ENCODE measurements at regions not wholly inside any gene's neighbourhood (a gene's known extent, or its start where the extent isn't known, plus 50 kb on each side); places are given as distances from the start of the nearest gene placed in this dataset.
A peak's percentile ranks its signal among the peaks of the same experiment; 100 is the strongest.
"Not testable (repeated sequence)": the region's sequence is repeated elsewhere in the genome, so short reads cannot be mapped to it uniquely, and the experiment has no call there.

DNA sequence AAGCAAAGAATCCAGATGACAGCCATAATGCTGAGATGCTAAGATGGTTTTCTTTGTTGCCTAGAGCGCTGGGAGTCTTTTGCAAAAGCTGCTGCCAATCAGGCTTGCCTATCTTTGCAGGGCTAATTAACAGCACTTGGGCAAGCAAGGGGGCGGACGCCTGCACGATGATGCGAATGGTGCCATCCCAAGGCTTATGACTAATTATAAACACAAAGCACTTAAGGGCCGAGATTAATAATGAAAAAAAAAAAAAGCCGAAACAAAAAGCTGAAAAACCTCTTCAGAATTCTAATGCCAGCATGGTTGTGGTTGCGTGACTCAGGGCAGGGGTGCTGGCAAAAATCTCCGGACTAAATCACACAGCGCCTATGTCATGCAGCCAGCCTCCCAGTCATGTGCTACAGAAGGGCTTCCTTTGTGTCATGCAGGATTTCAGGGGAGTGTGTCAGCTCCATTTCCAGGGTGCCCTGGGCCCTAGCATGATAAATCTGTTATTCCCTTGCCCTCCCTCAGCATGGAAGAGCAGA lies 185.0 kb upstream of the ANKRD28 start:
- H3K4me3 ChIP-seq (replicated peaks; ENCODE audit: low read depth, low read length): no peak overlapping the region
- TF ChIP-seq, protein P1, sequence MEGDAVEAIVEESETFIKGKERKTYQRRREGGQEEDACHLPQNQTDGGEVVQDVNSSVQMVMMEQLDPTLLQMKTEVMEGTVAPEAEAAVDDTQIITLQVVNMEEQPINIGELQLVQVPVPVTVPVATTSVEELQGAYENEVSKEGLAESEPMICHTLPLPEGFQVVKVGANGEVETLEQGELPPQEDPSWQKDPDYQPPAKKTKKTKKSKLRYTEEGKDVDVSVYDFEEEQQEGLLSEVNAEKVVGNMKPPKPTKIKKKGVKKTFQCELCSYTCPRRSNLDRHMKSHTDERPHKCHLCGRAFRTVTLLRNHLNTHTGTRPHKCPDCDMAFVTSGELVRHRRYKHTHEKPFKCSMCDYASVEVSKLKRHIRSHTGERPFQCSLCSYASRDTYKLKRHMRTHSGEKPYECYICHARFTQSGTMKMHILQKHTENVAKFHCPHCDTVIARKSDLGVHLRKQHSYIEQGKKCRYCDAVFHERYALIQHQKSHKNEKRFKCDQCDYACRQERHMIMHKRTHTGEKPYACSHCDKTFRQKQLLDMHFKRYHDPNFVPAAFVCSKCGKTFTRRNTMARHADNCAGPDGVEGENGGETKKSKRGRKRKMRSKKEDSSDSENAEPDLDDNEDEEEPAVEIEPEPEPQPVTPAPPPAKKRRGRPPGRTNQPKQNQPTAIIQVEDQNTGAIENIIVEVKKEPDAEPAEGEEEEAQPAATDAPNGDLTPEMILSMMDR (IDR thresholded peaks at IDR 0.05; ENCODE audit: low read length, missing control alignments): no peak
- DNase-seq (ENCODE audit: low read depth): peak; percentile 83

DNA sequence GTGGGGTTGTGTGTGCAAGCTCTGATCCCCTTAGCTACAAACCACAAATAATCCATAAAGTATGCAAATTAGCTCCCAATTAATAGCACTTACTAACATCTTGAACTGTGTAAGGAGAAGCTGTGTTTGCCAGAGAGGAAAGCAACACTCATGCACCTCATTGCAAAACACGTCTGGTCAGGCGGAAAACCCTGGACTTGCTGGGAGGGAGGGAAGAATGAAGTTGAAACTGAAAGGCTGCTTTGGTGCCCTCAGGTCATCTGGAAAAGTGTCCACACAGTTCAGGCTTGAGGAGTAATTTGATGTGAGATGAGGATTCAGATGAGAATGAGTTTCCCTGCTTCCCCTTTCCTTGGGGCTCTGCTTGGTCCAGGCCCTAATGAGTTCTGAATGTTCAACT lies 185.5 kb upstream of the ANKRD28 start:
- peak; percentile 70 for DNase-seq (ENCODE audit: low read depth)
- TF ChIP-seq, protein P1 (IDR thresholded peaks at IDR 0.05; ENCODE audit: low read length, missing control alignments): no peak
- no peak overlapping the region for H3K4me3 ChIP-seq (replicated peaks; ENCODE audit: low read depth, low read length)

DNA sequence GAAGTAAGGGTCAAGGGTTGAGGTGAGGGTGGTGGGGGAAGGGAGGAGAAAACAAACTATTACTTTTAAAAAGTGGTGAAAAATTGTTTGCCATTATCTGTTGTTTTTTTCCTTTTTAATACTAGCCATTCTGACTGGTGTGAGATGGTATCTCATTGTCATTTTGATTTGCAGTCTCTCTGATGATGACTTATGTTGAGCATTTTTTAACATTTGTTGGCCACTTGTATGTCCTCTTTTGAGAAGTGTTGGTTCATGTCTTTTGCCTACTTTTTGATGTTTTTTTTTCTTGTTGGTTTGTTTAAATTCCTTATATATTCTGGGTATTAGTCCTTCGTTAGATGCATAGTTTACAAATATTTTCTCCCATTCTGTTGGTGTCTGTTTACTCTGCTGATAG lies 185.9 kb upstream of the ANKRD28 start:
- no peak for DNase-seq (ENCODE audit: low read depth)
- H3K4me3 ChIP-seq (replicated peaks; ENCODE audit: low read depth, low read length): no peak overlapping the region
- TF ChIP-seq, protein P1 (IDR thresholded peaks at IDR 0.05; ENCODE audit: low read length, missing control alignments): no peak

DNA sequence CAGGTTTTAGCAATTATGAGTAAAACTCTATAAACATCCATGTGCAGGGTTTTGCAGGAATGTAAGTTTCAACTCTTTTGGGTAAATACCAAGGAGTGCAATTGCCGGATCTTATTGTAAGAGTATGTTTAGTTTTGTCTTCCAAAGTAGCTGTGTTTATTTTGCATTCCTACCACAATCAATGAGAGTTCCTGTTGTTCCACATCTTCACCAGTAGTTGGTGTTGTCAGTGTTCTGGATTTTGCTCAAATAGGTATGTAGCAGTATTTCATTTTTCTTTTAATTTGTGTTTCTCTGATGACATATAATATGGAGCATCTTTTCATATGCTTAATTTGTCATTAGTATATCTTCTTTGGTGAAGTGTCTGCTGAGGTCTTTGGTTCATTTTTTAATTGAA lies 185.1 kb upstream of the GALNT15 start:
- no peak overlapping the region for H3K4me3 ChIP-seq (replicated peaks; ENCODE audit: low read depth, low read length)
- TF ChIP-seq, protein P1 (IDR thresholded peaks at IDR 0.05; ENCODE audit: low read length, missing control alignments): peak; percentile 51
- peak; percentile 22 for DNase-seq (ENCODE audit: low read depth)

DNA sequence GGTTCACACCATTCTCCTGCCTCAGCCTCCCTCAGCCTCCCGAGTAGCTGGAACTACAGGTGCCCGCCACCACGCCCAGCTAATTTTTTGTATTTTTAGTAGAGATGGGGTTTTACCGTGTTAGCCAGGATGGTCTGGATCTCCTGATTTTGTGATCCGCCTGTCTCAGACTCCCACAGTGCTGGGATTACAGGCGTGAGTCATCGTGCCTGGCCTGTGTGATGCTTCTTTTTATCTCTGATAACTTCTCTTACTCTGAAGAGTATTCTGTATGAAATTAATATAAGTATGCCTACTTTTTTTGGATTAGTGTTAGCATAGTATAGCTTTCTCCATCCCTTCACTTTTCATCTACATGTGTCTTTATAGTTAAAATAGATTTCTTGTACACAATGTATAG lies 180.8 kb upstream of the GALNT15 start:
- H3K4me3 ChIP-seq (replicated peaks; ENCODE audit: low read depth, low read length); DNase-seq (ENCODE audit: low read depth): not testable (repeated sequence)

DNA sequence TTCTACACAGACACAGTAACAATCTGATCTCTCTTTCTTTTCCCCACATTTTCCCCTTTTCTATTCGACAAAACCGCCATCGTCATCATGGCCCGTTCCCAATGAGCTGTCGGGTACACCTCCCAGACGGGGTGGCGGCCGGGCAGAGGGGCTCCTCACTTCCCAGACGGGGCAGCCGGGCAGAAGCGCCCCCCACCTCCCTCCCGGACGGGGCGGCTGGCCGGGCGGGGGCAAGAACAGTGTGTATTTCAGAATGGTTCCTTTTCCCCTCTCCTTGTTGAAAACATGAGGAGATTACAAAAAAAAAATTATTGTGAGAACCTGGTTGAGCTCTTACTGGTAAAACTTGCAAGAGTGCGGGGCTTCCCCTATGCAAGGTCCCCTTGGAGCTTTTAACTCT lies 178.0 kb upstream of the GALNT15 start:
- not testable (repeated sequence) for DNase-seq (ENCODE audit: low read depth); H3K4me3 ChIP-seq (replicated peaks; ENCODE audit: low read depth, low read length)

DNA sequence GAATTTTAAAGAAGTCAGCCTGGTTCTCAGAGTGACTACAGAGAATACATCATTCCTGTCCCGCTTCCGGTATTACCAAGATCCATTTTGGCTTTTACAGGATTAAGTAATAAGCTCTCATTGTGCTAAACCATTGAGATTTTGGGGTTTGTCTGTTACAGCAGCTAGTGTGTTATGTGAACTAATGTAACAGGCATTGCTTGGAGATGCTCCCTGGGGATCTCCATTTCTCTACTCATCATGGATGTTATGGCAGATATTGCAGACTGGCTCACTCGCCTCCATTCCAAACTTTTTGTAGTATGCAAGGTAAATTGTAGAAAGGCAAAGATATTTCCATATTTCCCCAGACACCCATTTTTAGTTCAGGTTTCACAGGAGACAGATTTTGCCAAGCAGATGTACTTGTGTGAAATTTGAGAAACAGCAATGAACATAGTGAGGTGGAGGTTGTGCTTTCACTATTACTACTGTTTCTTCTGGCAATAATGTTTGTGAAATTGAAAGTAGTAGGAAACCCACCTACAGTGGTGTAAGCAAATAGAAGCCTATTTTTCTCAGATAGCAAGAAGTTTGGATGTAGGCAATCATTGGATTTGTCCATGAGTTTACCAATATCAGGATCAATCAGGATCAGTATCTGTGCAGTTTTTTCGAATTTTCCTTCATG lies 177.1 kb upstream of the GALNT15 start:
- DNase-seq (ENCODE audit: low read depth): no peak
- TF ChIP-seq, protein P1 (IDR thresholded peaks at IDR 0.05; ENCODE audit: low read length, missing control alignments): no peak
- H3K4me3 ChIP-seq (replicated peaks; ENCODE audit: low read depth, low read length): no peak overlapping the region

DNA sequence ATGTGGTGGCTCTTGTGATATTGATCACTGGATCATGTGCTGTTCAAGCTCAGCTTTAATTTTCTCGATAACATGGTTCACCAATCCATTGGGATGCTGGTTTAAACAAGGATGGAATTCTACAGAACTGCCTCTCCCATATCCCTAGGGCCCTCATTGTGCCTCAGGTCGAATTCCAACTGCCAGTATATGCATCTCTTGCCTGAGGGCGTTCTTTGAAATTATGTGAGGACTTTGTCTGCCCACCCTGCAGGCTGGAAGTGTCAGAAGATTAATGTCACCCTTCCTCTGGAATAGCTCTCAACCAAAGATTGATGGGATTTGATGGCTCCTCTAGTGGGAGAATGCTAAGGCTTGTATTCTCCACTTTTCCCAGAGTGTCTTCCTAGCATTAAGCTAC lies 175.6 kb upstream of the GALNT15 start:
- TF ChIP-seq, protein P1 (IDR thresholded peaks at IDR 0.05; ENCODE audit: low read length, missing control alignments): no peak
- DNase-seq (ENCODE audit: low read depth): no peak
- no peak overlapping the region for H3K4me3 ChIP-seq (replicated peaks; ENCODE audit: low read depth, low read length)

All from fibroblast of pulmonary artery (primary cell).